GM19324 (cell line): ENCODE measurements at regions not wholly inside any gene's neighbourhood (a gene's known extent, or its start where the extent isn't known, plus 50 kb on each side); places are given as distances from the start of the nearest gene placed in this dataset.
"Not testable (repeated sequence)": the region's sequence is repeated elsewhere in the genome, so short reads cannot be mapped to it uniquely, and the experiment has no call there.

ENCODE experiments used
- ATAC-seq: cut with Tn5 transposase; IDR thresholded peaks from one replicate; pipeline ENCODE4 v1.9.1; 2021; ENCODE audit warnings: mild to moderate bottlenecking, moderate library complexity; ENCODE audit not compliant: unreplicated experiment, low FRiP score

DNA sequence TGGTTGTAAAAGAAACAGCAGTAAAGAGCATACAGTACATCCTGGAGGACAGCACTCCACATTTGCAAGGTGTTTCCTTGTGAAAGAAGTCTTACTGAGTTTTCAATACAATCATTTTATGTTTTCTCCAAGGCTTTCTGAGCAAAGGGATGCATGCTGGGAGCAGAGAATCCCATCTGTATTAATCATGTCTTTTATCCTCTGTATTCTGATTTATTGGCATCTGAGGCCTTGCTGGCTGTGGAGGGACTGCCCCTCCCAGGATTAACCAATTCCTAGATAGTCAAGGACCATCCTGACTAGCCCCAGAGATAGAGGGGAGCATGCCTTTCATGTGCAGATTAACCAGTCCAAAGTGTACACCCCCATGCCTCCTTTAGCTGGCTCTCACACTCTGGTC lies 476.3 kb downstream of the SIPA1L2 start:
- ATAC-seq: no peak

DNA sequence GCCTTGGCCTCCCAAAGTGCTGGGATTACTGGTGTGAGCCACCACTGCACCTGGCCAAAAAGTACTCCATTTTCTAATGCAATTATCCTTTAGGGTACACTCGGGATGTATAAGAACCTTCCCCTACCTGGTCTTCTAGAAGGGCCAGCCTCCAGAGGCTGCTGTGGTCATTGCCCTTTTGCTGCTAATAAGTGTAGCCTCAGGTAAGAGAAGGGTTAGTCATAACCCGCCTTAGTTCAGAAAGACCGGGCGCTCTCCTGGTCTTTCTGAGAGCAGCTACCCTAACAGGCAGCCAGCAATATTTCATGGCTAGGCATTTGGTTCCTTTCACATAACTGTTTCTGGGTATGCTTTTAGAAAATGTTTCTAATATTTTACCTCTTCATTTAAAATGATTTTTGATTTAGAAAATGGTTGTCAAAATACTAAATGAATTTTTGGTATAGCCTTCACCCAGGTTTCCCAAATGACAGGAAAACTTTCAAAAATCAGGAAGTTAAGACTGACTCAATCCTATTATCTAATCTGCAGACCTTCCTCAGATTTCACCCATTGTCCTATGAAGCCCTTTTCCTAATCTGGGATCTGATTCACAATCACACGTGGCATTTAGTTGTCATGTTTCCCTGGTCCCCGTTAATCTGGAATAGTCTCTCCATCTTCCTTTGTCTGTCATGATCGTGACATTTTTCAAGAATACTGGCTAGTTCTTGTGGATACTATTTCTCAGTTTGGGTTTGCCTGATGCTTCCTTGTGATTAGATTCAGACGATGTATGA lies 479.0 kb downstream of the SIPA1L2 start:
- ATAC-seq: no peak

DNA sequence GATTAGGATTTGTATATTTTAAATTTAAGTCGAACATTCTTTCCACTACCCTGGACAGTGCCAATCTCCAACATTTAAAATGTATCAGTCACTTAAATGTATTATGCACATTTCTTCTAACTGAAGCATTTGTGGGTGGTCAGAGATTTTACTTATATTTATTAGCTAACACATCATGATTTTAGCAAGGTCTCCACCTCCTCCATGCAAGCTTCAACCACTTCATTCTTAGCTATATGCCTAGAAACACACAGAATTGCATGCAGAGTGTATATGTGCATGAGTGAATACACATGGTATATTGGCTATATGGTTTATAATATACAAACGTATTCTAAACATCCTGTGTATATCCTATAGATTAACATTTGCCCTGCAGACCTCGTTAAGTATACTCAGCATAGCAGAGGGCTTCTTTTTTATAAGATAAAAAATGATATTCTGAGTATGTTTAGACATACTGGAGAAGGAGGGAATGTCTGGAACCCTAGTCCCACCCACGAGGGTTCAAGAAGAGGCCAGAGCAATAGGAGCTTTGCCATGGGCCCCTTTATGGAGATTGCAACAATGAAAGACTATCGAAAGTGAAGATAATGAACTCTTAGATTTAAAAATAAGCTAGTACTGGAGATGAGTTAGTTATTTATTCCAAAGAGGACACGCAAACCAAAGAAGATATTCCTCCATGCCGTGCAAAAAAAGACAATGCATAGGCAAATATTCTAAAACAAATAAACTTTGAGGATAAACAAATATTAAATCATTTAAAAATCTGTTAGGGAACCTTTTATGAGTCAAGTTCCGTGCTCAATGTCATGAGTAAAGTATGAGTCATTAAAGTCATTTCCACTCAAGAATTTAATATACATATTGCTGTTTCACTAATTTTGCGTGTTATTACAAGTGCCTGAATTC lies 480.4 kb downstream of the SIPA1L2 start:
- no peak for ATAC-seq

DNA sequence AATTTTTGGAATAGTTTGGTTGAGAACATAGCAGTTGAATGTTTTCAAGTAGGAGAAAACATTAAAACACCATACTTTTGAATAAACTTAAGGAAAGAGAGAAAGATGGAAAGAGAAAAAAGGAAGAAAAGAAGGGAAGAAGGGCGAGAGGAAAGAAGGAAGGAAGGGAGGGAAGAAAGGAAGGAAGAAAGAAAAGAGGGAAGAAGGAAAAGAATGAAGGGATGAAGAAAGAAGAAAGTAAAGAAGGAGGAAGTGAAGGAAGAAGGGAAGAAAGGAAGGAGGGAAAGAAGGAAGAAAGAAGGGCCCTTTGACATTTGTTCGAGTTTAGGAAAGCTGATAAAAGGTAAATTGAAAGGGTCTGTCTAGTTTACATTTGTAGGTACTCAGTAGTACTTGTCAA lies 482.7 kb downstream of the SIPA1L2 start:
- ATAC-seq: no peak

DNA sequence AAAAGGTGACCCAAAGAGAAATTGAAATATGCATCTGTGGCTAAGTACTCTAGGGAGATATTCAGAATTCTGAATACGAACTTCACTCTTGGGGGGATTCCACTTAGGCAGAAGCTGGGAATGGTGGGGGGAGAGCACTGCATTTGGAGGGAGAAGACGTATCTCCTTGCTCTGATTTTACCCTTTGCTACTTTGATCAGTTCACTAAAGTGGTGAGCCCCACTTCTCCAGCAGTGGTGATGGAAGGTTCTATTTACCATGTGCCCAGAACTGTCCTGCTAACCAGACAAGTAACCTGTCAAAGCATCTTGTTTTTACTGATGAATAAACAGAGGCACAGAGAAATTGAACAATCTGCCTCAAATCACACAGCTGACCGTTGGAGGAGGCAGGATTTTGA lies 483.4 kb downstream of the SIPA1L2 start:
- ATAC-seq: no peak

DNA sequence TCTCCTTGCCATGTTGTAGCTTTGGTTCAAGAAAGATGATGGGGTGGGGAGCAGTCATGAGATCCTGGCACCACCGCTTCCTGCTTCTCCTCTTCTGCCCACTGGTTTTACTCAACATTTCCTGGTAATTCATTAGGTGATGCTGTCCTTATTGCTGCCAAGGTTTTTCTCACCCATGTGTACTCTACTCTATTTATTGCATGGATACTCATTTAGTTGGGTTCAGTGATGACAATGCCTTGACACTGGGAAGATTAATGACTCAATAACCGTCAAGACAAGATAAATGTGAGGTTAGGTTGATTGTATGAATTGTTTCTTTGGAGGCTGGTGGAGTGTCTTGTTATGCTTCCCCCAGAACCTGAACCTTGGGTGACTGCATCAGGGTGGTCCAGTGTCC lies 484.2 kb downstream of the SIPA1L2 start:
- no peak for ATAC-seq

DNA sequence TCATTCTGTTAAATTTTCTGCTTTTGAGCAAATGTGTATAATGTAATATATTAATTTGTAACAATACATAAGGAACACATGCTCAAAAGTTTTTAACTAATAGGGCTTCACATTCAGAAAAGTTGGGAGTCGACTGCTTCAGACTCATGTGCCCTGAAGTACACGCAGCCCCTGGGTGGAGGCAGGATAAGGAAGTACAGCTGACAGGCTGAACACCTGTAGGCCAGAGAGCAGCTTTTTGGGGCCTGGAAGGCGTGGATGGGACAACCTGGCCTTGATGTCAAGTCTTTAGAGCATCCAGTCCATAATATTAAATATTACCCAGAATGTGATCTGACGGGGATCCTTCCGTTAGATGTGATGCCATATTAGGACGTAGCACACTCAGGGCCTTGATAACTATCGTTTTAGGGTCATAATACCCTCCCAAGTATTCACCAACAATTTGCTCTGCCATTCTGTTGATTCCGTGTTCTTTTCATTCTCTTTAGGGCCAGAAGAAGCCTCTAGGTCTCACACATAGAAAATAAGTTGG lies 485.2 kb downstream of the SIPA1L2 start:
- ATAC-seq: no peak

DNA sequence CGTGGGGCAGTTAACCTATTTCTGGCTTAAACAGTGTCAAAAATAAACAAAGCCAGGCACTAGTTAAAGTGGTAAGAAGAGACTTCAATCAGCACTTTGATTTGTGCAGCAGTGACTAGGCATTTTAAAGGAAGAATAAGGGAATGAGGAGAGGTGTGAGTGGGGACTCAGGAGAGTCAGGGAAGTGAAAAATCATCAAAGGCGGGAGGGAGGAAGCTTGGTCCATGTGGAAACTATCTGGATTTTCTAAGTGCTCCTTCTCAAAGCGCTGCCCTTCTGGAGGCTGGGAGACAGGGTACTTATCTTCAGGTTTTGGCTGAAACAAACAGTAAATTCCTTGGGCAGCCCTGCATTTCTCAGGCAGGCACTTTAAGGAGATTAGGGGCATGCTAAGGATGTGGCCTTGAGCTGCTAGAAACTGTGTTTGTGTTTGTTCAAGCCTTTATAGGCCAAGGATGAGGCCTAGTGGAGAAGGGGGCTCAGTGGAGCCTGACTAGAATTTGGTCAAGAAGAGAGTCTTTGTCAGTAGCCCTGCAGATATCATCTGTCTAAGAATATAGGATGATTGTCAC lies 486.5 kb downstream of the SIPA1L2 start:
- ATAC-seq: no peak

DNA sequence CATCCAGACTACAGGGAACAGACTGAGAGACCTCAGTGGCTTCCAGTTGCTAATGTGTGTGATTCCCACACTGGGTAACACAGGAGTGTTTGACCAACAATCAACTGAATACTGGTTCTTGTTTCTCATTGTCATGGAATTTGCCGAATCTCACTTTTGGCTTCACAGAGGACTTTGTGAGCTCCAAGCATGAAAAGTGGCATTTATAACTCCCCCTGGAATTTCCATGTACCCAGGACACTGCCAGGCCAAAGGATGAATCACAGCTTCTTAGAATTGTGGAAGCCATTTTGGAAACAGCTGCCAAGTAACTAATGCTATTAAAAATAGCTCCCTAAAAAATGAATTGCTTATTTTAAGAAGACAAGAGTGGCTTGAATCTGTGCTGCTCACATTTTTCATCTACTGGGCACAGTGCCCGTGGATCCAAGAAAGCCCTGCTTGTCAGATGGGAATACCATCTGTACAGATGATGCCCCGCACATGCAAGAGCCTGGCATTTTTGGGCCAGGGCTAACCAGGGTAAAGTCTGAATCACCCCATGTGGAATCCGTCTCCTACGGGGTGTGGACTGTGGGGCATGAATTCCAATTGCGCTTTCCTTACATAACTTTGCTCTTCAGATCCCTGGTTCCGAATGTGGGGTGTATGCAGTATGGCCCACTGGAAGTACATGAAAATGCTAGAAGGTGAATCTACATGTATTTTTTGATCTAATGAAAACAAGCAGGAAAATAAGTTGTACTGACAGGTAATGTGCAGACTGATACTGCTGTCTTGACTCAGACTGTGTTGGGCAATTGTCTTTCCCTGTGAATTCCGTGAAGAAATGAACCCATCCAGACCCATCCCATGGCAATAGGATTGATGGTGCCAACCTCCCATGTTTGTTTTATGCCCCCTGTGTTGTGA lies 487.3 kb downstream of the SIPA1L2 start:
- ATAC-seq: no peak

DNA sequence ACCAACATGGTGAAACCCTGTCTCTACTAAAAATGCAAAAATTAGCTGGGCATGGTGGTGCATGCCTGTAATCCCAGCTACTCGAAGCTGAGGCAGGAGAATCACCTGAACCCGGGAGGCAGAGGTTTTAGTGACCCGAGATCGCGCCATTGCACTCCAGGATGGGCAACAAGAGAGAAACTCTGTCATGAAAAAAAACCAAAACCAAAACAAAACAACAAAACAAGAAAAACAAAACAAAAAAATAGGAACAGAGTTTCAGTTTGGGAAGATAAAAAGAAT lies 488.8 kb downstream of the SIPA1L2 start:
- not testable (repeated sequence) for ATAC-seq

DNA sequence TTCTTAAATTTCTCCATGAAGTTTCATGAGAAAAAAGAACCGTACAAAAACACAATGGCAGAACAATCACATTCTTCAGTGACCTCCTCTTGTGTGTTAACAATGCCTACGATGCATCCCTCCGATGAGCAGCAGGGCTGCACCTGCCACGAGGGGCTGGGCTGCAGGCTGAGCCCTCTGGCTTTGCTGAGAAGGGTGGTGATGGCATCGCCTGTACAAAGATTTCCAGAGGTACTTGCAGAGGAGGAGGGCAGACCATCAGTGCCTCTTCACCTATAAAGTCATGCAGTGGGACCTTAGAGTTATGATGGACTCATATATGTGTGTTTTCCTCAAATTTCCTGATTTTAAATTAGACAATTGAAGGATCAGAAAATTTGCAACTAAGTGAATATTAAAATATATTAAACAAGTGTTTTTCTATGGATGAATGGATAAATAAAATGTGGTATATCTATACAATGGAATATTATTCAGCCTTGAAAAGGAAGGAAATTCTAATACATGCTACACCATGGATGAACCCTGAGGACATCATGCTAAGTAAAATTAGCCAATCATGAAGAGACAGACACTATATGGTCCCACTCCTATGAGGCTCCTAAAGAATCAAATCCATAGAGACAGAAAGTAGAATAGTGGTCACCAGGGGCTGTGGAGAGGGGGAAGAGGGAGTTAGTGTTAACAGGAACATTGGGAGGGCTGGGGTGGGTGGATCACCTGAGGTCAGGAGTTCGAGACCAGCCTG lies 489.3 kb downstream of the SIPA1L2 start:
- ATAC-seq: no peak

DNA sequence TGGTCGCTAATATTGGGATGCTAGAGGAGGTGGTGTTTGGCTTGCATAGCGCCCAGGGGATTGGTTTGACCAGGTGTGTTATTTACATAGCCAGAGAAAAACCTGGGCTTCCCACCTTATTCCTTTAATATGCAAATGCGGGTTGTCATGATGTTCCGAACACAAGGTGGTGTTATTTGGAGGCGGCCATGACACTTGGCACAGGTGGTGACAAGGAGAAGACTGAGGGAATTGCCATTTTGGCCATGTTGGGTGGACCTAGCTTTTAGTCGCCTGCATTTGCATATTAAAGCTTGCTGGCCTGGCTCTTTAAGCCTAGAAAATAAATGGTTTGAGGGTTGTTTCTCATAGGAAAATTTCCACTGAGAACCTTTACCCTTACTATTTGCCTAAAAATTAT lies 490.5 kb downstream of the SIPA1L2 start:
- ATAC-seq: no peak

DNA sequence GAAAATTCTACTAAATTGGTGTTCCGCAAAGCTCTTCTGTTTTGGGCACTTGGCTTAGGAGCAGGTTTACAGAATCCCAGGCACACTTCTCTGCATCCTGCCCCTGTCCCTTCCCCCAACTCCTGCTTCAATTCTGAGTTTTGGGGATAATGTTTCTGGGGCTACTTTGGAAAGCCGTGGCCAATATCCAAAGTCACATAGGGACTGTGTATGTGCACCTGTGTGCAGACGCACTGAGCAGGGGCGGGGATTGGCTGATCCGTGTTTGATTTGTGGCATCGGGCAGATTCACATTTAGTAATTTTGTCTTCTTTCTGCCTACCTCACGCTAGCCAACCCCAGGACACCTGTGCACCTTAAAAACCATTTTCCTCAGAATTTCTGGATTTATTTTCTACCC lies 491.9 kb downstream of the SIPA1L2 start:
- no peak for ATAC-seq

DNA sequence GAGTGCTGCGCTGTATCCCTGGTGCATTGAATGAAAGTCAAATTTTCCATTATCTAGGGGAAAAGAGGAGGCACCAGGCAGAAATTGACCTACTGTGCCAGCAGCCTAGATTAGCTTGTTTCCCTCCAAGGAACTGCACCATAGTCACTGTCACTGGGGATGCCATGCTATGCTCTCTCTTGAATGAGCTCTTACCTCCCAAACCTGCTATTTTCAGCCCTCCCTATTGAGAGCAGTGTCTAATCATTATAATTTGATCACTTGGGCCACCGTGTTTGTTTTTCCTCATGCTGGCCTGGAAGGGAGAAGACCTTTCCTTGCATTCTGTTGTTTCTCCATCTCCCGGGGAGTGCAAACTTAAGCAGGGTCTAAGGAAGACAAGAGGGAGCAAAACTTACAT lies 492.9 kb downstream of the SIPA1L2 start:
- no peak for ATAC-seq

DNA sequence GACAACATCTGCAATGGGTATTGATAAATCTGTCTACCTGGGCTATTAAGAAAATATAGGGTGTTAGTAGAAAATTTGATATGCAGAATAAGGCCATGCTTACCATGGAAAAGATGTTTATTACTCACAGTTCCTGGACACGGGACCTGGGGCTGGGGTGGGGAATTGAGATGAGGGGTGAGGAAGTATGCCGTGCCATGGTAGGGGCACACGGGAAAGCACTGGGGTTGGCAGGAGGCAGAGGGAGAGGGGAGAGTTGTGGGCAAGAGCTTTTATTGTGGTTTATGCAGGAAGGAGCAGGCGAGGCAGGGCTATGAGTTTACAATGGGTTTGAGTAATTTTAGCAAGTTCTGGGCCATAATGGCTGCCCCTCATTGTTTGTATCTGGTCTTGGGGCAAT lies 493.8 kb downstream of the SIPA1L2 start:
- ATAC-seq: no peak

DNA sequence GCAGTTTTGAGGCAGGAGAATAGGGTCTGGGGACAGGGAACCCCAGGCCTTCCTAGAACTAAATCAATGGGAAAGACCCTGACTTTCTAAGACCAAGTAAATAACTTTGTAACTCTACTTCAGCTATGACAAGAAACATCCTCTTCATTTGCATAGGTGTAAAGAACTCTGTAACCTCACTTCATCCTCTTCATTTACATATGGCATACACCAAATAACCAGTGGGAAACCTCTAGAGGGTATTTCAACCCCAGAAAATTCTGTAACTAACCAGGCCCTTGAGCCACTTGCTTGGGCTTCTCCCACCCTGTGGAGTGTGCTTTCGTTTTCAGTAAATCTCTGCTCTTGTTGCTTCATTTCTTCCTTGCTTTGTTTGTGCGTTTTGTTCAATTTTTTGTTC lies 495.6 kb downstream of the SIPA1L2 start:
- ATAC-seq: no peak

DNA sequence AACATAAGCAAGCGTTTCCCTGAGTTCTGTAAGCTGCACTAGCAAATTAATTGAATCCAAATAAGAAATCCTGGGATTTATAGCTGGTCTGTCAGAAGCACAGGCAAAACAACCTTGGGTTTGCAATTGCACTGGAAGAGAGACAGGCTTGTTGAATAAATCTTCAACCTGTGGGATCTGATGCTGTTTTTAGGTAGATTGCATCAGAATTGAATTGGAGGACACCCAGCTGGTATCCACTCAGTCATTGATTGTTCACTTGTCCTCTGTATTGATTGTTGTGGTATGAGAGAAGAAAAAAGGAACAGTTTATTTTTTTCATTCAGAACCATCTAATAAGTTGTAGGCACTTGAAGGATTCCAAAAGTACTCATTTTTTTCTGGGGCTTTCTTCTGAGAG lies 497.4 kb downstream of the SIPA1L2 start:
- no peak for ATAC-seq

DNA sequence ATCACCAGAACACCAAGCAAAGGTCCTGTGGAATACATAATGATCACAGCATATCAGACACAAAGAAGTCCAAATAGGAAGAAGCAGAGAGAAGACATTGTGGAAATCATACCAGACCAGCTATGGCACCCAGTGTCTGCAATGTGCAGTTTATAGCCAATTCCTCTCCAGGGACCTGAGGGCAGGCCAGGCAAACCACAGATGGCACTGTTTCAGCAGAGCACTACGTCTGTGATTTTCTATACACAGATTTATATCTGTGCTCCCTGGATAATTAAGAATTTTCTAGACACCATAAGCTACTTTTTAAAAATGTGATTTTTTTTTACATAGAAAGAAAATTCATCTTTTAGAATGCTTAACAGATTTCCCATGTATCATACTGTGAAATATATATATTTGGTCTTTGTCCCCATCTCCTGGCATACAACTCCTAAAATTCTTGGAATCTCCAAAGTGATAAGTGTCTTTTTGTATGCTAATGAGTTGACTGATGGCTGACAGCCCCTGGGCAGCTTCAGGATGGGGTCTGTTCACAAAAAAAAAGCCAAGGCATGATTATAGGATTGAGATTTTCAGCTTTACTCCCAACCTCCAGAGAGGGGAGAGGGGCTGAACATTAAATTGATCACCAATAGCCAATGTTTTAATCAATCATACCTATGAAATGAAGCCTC lies 498.1 kb downstream of the SIPA1L2 start:
- ATAC-seq: no peak

DNA sequence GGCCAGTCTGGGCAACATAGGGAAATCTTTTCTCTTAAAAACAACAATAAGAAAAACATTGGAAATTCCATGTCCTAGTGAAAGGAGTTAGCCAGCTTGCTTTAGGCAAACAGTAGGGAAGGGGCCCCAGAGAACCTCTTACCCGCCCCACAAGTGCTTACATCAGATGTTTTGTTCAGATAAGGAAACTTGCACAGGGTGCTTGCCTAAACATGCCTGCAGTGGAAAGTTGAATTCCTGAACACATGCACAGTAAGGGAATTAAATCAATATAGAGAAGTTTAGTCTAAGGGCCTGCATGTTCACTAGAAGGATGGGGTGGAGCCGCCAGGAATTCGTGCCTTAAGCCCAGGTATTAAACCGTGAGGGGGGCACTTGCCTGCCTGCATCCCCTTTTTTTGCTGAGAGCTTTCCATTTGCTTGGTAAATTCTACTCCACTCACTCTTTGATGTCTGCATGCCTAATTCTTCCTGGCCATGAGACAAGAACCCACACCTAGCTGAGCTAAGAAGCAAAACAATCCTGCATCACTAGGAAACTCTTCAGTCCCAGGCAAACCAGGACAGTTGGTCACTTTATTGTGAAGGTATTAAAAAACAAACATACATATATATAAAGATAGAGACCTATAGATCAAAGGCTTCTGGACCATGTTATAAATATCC lies 499.0 kb downstream of the SIPA1L2 start:
- no peak for ATAC-seq
